ENCODE measurements at regions not wholly inside any gene's neighbourhood (a gene's known extent, or its start where the extent isn't known, plus 50 kb on each side); places are given as distances from the start of the nearest gene placed in this dataset.

DNA sequence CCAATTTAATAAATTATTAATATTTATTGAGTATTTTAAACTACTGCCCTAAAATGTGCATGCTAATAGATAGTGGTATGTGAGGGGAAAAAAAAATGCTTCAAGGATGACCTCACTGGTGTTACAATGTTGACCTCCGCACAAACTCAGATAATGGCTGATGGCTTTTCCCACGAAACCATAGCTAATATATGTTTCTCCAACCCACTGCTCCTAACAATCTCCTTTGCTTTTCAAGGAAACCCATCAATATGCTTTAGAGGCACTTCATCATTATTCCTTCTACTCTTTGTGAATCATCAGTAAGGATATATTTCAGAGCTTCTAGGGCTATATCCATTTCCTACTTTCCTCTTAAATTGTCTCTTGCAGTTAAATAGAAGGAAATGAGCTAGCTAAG, 1752.0 kb upstream of the TENM3 start:
- TF ChIP-seq RAD21 (IDR thresholded peaks at IDR 0.05; ENCODE audit: low read depth) (no peak), POLR2A (IDR thresholded peaks at IDR 0.05; ENCODE audit: borderline replicate concordance, extremely low read depth, insufficient read depth, insufficient read length) (no peak), EZH2 (IDR thresholded peaks at IDR 0.05) (no peak), EZH2phosphoT487 (IDR thresholded peaks at IDR 0.05; ENCODE audit: borderline replicate concordance) (no peak), FOSL1 (IDR thresholded peaks at IDR 0.05; ENCODE audit: low read depth) (no peak), SIN3A (IDR thresholded peaks at IDR 0.05; ENCODE audit: low read depth) (no peak), YY1 (IDR thresholded peaks at IDR 0.05; ENCODE audit: extremely low read depth, insufficient replicate concordance, low read depth, low read length) (no peak), POLR2AphosphoS5 (IDR thresholded peaks at IDR 0.05; ENCODE audit: low read depth, low read length) (no peak), JUND (IDR thresholded peaks at IDR 0.05) (no peak)
- TF ChIP-seq, protein P1, sequence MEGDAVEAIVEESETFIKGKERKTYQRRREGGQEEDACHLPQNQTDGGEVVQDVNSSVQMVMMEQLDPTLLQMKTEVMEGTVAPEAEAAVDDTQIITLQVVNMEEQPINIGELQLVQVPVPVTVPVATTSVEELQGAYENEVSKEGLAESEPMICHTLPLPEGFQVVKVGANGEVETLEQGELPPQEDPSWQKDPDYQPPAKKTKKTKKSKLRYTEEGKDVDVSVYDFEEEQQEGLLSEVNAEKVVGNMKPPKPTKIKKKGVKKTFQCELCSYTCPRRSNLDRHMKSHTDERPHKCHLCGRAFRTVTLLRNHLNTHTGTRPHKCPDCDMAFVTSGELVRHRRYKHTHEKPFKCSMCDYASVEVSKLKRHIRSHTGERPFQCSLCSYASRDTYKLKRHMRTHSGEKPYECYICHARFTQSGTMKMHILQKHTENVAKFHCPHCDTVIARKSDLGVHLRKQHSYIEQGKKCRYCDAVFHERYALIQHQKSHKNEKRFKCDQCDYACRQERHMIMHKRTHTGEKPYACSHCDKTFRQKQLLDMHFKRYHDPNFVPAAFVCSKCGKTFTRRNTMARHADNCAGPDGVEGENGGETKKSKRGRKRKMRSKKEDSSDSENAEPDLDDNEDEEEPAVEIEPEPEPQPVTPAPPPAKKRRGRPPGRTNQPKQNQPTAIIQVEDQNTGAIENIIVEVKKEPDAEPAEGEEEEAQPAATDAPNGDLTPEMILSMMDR (IDR thresholded peaks at IDR 0.05 in 2 of 3, conservative IDR thresholded peaks at IDR 0.05 in 1 of 3; ENCODE audit: borderline replicate concordance in 1 of 3, insufficient read depth in 1 of 3, low read depth in 2 of 3, low read length in 2 of 3) = no peak
- TF ChIP-seq, protein P2, sequence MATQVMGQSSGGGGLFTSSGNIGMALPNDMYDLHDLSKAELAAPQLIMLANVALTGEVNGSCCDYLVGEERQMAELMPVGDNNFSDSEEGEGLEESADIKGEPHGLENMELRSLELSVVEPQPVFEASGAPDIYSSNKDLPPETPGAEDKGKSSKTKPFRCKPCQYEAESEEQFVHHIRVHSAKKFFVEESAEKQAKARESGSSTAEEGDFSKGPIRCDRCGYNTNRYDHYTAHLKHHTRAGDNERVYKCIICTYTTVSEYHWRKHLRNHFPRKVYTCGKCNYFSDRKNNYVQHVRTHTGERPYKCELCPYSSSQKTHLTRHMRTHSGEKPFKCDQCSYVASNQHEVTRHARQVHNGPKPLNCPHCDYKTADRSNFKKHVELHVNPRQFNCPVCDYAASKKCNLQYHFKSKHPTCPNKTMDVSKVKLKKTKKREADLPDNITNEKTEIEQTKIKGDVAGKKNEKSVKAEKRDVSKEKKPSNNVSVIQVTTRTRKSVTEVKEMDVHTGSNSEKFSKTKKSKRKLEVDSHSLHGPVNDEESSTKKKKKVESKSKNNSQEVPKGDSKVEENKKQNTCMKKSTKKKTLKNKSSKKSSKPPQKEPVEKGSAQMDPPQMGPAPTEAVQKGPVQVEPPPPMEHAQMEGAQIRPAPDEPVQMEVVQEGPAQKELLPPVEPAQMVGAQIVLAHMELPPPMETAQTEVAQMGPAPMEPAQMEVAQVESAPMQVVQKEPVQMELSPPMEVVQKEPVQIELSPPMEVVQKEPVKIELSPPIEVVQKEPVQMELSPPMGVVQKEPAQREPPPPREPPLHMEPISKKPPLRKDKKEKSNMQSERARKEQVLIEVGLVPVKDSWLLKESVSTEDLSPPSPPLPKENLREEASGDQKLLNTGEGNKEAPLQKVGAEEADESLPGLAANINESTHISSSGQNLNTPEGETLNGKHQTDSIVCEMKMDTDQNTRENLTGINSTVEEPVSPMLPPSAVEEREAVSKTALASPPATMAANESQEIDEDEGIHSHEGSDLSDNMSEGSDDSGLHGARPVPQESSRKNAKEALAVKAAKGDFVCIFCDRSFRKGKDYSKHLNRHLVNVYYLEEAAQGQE (IDR thresholded peaks at IDR 0.05; ENCODE audit: low read depth) = no peak
- TF ChIP-seq, protein P3, sequence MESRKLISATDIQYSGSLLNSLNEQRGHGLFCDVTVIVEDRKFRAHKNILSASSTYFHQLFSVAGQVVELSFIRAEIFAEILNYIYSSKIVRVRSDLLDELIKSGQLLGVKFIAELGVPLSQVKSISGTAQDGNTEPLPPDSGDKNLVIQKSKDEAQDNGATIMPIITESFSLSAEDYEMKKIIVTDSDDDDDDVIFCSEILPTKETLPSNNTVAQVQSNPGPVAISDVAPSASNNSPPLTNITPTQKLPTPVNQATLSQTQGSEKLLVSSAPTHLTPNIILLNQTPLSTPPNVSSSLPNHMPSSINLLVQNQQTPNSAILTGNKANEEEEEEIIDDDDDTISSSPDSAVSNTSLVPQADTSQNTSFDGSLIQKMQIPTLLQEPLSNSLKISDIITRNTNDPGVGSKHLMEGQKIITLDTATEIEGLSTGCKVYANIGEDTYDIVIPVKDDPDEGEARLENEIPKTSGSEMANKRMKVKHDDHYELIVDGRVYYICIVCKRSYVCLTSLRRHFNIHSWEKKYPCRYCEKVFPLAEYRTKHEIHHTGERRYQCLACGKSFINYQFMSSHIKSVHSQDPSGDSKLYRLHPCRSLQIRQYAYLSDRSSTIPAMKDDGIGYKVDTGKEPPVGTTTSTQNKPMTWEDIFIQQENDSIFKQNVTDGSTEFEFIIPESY (IDR thresholded peaks at IDR 0.05; ENCODE audit: extremely low read depth, insufficient replicate concordance, low read length) = no peak
- TF ChIP-seq, protein P4, sequence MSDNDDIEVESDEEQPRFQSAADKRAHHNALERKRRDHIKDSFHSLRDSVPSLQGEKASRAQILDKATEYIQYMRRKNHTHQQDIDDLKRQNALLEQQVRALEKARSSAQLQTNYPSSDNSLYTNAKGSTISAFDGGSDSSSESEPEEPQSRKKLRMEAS (IDR thresholded peaks at IDR 0.05) = no peak

All from HCT116 (cell line).